GM12801 (cell line): ENCODE measurements at regions not wholly inside any gene's neighbourhood (a gene's known extent, or its start where the extent isn't known, plus 50 kb on each side); places are given as distances from the start of the nearest gene placed in this dataset.

Source experiments
- TF ChIP-seq, protein P1 (sequence below): IDR thresholded peaks from one replicate; pipeline ENCODE4 v1.5.1; 2011; ENCODE audit warnings: control low read depth; ENCODE audit not compliant: insufficient read length; ENCODE audit errors: extremely low read depth

DNA sequence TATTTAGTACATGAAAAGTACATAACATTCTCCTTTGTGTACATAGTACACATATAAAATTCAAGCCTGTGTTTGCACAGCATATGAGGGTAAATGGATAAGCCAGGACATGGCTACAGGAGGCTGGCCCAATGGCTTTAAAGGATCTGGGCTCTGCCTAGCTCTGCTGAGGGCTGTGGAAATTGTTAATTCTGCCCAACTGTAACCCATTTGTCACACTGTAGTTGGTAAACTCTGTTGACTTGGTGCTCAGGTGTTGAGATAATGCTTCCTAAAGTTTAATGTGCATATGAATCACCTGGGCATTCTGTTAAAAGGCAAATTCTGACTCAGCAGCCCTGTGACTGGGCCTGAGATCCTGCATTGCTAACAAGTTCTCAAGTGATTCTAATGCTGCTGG lies 196.5 kb upstream of the ZPLD1 start:
- TF ChIP-seq, protein P1, sequence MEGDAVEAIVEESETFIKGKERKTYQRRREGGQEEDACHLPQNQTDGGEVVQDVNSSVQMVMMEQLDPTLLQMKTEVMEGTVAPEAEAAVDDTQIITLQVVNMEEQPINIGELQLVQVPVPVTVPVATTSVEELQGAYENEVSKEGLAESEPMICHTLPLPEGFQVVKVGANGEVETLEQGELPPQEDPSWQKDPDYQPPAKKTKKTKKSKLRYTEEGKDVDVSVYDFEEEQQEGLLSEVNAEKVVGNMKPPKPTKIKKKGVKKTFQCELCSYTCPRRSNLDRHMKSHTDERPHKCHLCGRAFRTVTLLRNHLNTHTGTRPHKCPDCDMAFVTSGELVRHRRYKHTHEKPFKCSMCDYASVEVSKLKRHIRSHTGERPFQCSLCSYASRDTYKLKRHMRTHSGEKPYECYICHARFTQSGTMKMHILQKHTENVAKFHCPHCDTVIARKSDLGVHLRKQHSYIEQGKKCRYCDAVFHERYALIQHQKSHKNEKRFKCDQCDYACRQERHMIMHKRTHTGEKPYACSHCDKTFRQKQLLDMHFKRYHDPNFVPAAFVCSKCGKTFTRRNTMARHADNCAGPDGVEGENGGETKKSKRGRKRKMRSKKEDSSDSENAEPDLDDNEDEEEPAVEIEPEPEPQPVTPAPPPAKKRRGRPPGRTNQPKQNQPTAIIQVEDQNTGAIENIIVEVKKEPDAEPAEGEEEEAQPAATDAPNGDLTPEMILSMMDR: no peak

DNA sequence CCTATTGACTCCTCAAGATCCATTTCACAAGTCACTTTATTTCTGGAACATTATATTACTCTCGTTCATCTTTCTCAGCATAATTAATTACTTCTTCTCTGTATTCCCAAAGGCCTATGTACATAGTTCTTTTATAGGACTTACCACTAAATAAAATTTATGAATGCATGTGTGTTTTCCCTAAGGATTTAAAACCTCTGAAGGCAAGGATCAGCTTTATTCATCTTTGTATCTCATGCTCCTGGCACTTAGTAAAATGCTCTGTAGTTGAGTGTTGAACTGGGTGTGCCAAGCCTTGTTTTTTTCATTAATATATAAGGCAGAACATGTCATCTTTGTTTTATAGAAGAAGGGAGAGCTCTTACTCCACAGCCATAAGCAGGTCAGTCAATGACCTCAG lies 194.1 kb upstream of the ZPLD1 start:
- TF ChIP-seq, protein P1: no peak

DNA sequence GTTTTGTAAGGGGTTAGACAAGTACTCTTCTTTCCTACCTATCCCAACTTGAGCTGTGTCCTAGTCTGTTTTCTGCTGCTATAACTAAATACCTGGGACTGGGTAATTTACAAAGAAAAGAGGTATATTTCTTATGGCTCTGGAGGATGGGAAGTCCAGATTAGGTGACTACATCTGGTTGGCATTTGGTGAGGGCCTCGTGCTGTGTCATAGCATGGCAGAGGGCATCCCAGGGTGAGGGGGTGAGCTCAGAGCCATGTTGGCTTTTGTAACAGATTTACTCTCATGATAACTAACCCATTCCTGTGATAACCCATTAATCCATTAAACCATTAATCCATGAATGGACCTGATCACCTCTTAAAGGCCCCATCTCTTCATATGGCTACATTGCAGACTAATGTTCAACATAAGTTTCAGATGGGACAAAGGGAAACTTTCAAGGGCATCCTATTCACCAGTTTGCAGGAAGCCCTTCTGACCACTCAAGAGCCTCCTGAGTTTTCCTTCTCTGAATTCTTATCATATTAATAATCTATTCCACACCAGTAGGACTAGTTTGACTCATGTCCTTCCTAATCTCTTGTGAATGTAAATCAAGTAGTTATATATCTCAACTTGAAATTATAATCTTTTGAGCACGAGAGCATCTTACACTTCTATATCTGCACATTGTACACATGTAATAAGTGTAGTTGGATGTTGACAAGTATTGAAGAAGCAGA lies 185.7 kb upstream of the ZPLD1 start:
- TF ChIP-seq, protein P1: no peak

DNA sequence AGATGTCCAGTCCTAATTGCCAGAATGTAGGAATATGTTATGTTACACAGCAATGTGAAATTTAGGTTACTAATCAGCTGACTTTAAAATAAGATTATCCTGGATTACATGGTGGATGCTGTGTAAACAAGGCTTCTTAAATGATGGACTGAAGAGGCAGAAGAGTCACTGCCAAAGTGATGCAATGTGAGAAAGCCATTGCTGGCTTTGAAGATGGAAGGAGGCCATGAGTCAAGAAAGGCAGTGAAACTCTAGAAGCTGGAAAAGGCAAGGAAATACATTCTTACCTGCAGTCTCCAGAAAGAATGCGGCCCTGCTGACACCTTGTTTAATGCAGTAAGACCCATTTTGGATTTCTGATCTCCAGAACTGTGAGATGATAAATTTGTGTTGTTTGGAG lies 179.1 kb upstream of the ZPLD1 start:
- TF ChIP-seq, protein P1: no peak

DNA sequence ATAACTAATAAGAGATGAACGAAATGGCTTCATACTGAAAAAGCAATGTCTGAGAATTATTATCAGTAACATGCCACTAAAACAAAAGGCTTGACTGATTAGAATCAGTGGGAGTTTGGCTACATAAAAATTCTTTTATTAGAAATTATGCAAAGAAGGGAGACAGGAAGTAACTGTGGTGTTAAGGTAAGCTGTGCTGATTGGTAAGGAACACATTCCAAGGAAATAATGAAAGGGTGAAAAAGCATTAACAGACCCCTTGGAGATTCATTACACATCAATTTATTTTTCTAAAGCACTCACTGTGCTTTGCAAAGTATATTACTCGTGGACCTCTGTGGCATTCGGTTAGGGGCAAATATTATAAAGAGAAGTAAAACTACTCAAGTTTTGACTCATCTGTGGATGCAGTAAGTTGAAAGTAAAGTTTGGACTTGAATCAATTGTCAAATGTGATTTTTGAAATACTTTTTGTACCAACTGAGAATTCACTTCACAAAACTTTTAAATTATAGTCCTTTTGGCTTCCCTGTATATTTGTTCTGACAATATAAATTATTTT lies 176.1 kb upstream of the ZPLD1 start:
- TF ChIP-seq, protein P1: no peak

DNA sequence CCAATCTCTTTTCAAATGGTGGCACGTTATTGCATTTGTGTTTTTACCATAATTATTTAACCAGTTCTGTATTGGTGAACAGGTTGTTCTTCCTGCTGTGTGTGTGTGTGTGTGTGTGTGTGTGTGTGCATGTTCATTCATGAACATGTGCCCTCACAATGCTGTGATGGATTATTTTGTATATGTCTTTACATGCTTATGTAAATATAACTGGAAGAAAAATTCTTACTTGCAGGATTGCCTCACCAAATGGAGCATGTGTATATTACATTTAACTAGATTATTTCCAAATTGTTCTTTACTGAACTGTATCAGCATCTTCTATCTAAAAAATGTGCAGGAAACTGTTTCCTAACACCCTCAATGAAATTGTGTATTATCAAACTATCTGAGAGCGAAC lies 175.2 kb upstream of the ZPLD1 start:
- TF ChIP-seq, protein P1: no peak

DNA sequence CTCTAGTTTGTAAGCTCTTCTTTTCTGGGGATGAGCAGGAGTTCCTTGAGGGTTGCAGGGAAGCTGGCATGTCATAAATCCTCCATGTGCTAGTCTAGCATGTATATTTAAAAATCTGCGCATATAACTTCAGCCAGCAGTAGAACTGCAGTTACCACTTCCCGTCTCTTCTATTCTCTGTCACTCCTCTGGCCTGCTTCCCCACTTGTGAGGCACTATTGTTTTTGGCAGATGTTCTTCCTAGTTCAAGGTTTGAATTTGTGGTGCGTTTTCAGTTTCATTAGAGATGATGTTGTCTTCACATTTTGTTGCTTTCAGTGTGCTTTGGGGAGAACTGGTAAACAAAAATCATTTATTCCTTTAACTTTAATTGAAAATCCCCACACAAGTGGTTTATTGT lies 169.1 kb upstream of the ZPLD1 start:
- TF ChIP-seq, protein P1: no peak
